ENCODE measurements at regions not wholly inside any gene's neighbourhood (a gene's known extent, or its start where the extent isn't known, plus 50 kb on each side); places are given as distances from the start of the nearest gene placed in this dataset.

- DNase-seq = no peak
These were observed 87.0 kb downstream of the CD164 start for GRCh38 chr6:109295109-109295773.

- DNase-seq = no peak
These were observed 89.2 kb downstream of the CD164 start for GRCh38 chr6:109292983-109293586.

- DNase-seq = no peak
These were observed 89.8 kb downstream of the CD164 start for GRCh38 chr6:109292420-109292819.

GRCh38 chr6:109291902-109292301, 90.4 kb downstream of the CD164 start:
- DNase-seq = no peak

GRCh38 chr6:109290143-109290931, 91.9 kb downstream of the CD164 start:
- no peak for DNase-seq

GRCh38 chr6:109285366-109285765, 96.9 kb downstream of the CD164 start:
- DNase-seq = no peak

GRCh38 chr6:109284675-109285074, 97.6 kb downstream of the CD164 start:
- no peak for DNase-seq

- no peak for DNase-seq
These were observed 99.5 kb downstream of the CD164 start for GRCh38 chr6:109282756-109283155.

- DNase-seq = no peak
These were observed 102.6 kb downstream of the CD164 start for GRCh38 chr6:109279628-109280027.

GRCh38 chr6:109271622-109272021, 110.6 kb downstream of the CD164 start:
- no peak for DNase-seq

- DNase-seq = no peak
These were observed 112.2 kb downstream of the CD164 start for GRCh38 chr6:109269953-109270517.

- DNase-seq = no peak
These were observed 113.2 kb downstream of the CD164 start for GRCh38 chr6:109269057-109269456.

GRCh38 chr6:109265530-109265929, 116.7 kb downstream of the CD164 start:
- DNase-seq = no peak

- DNase-seq = no peak
These were observed 118.2 kb downstream of the CD164 start for GRCh38 chr6:109263873-109264700.

- DNase-seq = no peak
These were observed 120.0 kb downstream of the CD164 start for GRCh38 chr6:109262261-109262660.

GRCh38 chr6:109261811-109262210, 120.5 kb downstream of the CD164 start:
- no peak for DNase-seq

- DNase-seq = no peak
These were observed 121.6 kb downstream of the CD164 start for GRCh38 chr6:109260701-109261100.

- peak; percentile 60 for DNase-seq
These were observed 122.1 kb downstream of the CD164 start for GRCh38 chr6:109260126-109260525.

- no peak for DNase-seq
These were observed 124.1 kb downstream of the CD164 start for GRCh38 chr6:109258129-109258528.

GRCh38 chr6:109257494-109257893, 124.8 kb downstream of the CD164 start:
- DNase-seq = no peak

- no peak for DNase-seq
These were observed 126.2 kb downstream of the CD164 start for GRCh38 chr6:109255946-109256640.

- no peak for DNase-seq
These were observed 127.2 kb downstream of the CD164 start for GRCh38 chr6:109255087-109255486.

Measured in EL (cell line).